Thoracic aorta (tissue), 2 donors: ENCODE measurements at regions not wholly inside any gene's neighbourhood (a gene's known extent, or its start where the extent isn't known, plus 50 kb on each side); places are given as distances from the start of the nearest gene placed in this dataset.

Experiments used
- ATAC-seq: fragments of 150-250 bp; one replicate; pipeline ENCODE4 v1.8.0; 2017; ENCODE audit warnings: low read depth; ENCODE audit not compliant: insufficient number of reproducible peaks, low FRiP score
- DNase-seq: peaks from one replicate; pipeline ENCODE4 v3.0.0-alpha.2; 2020; ENCODE audit warnings: low spot score
- H3K27ac ChIP-seq, 2 donors: fragments of 200-600 bp; sonication (generic); 1 replicate in 1 of 2; 2 replicates in 1 of 2; pipeline ENCODE4 v1.5.1; 2016; ENCODE audit warnings: mild to moderate bottlenecking in 2 of 2, moderate library complexity in 2 of 2
- H3K27me3 ChIP-seq: fragments of 200-600 bp; sonication (generic); replicated peaks from 2 replicates; pipeline ENCODE4 v1.6.0; 2016; ENCODE audit warnings: mild to moderate bottlenecking; ENCODE audit not compliant: insufficient read depth
- H3K36me3 ChIP-seq: fragments of 200-600 bp; sonication (generic); one replicate; pipeline ENCODE4 v1.5.1; 2016
- H3K4me1 ChIP-seq, 2 donors: fragments of 200-600 bp; sonication (generic); 1 replicate in 1 of 2; 2 replicates in 1 of 2; pipeline versions ENCODE4 v1.5.1 to v1.6.0; 2016; ENCODE audit warnings: low read depth in 2 of 2, mild to moderate bottlenecking in 1 of 2; ENCODE audit not compliant: control insufficient read depth in 1 of 2
- H3K4me3 ChIP-seq: fragments of 200-600 bp; sonication (generic); 2 replicates; pipeline ENCODE4 v1.5.1; 2016; ENCODE audit warnings: mild to moderate bottlenecking
- H3K9me3 ChIP-seq: fragments of 200-600 bp; sonication (generic); 2 replicates; pipeline ENCODE4 v1.5.1; 2016
- TF ChIP-seq, protein P1 (sequence below): fragments of 200-600 bp; sonication (generic); IDR thresholded peaks from one replicate; pipeline ENCODE4 v1.5.1; 2019; ENCODE audit warnings: antibody characterized with exemption

DNA sequence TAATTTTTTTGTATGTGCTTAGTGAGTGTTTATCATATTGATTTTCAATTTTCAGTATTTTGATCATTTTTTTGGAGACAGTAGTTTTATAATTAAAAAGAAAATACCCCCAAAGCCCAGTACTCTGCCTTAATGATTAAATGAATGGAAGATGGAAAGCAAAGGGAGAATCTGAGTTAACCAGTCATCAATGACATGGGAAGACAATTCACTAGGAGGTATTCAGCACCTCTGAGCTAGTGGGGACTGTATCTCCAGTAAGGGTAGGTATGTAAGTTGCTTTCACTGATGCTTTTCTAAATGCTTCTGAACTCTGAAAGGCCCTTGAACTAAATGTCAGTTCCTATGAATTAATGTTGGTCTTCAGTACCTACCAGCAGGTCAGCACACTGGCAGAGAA lies 590.4 kb upstream of the DPPA4 start:
- no peak for ATAC-seq
- no peak for DNase-seq
- Histone ChIP-seq H3K4me1 (no peaks in the 10 kb centered on the region), H3K36me3 (no peaks in the 10 kb centered on the region), H3K27me3 (no peaks in the 10 kb centered on the region), H3K4me3 (no peak overlapping the region), H3K9me3 (no peaks in the 10 kb centered on the region), H3K27ac (no peak overlapping the region)
- TF ChIP-seq, protein P1, sequence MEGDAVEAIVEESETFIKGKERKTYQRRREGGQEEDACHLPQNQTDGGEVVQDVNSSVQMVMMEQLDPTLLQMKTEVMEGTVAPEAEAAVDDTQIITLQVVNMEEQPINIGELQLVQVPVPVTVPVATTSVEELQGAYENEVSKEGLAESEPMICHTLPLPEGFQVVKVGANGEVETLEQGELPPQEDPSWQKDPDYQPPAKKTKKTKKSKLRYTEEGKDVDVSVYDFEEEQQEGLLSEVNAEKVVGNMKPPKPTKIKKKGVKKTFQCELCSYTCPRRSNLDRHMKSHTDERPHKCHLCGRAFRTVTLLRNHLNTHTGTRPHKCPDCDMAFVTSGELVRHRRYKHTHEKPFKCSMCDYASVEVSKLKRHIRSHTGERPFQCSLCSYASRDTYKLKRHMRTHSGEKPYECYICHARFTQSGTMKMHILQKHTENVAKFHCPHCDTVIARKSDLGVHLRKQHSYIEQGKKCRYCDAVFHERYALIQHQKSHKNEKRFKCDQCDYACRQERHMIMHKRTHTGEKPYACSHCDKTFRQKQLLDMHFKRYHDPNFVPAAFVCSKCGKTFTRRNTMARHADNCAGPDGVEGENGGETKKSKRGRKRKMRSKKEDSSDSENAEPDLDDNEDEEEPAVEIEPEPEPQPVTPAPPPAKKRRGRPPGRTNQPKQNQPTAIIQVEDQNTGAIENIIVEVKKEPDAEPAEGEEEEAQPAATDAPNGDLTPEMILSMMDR, result no peak

DNA sequence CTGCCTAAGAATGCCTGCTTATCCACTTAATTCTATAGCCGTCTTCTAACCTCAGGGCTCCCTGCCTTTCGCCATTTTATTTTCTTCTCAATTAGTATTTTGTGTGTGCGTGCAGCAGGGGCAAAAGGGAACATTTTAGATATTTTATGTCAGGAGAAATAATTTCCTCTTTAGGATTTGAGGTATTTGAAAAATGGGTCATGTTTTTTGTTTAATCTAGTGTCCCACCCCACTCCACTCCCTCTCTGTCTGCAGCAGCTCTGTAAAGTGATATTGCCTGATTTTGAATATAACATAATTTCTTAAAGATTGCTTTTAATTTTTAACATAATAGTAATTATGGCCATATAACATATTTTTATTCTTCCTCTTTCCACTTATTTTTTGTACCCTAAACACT lies 593.2 kb upstream of the DPPA4 start:
- no peaks in the 10 kb centered on the region for H3K27me3 ChIP-seq

GRCh38 chr3:109933576-109933975 lies 596.2 kb upstream of the DPPA4 start:
- H3K27me3 ChIP-seq, result no peaks in the 10 kb centered on the region
- no peak overlapping the region for H3K27ac ChIP-seq
- TF ChIP-seq, protein P1, result no peak
- H3K4me1 ChIP-seq, result no peaks in the 10 kb centered on the region
- no peaks in the 10 kb centered on the region for H3K36me3 ChIP-seq
- H3K9me3 ChIP-seq, result no peaks in the 10 kb centered on the region
- no peak for ATAC-seq
- no peak for DNase-seq
- H3K4me3 ChIP-seq, result no peak overlapping the region

More for the DNA sequence above, 593.2 kb upstream of the DPPA4 start:
- ATAC-seq, result no peak
- TF ChIP-seq, protein P1, result no peak
- Histone ChIP-seq H3K4me1 (no peaks in the 10 kb centered on the region), H3K27ac (no peak overlapping the region), H3K4me3 (no peak overlapping the region), H3K36me3 (no peaks in the 10 kb centered on the region), H3K9me3 (no peaks in the 10 kb centered on the region)
- no peak for DNase-seq

GRCh38 chr3:109939817-109940216 lies 602.5 kb upstream of the DPPA4 start:
- no peak for ATAC-seq
- DNase-seq, result no peak
- Histone ChIP-seq H3K27ac (no peak overlapping the region), H3K27me3 (no peaks in the 10 kb centered on the region), H3K36me3 (no peaks in the 10 kb centered on the region), H3K9me3 (no peaks in the 10 kb centered on the region), H3K4me1 (no peaks in the 10 kb centered on the region), H3K4me3 (no peak overlapping the region)
- TF ChIP-seq, protein P1, result no peak

- ATAC-seq (no peak), DNase-seq (no peak)
- Histone ChIP-seq H3K27me3 (no peaks in the 10 kb centered on the region), H3K4me3 (no peak overlapping the region), H3K36me3 (no peaks in the 10 kb centered on the region), H3K9me3 (no peaks in the 10 kb centered on the region), H3K27ac (no peak overlapping the region), H3K4me1 (no peaks in the 10 kb centered on the region)
- TF ChIP-seq, protein P1, result no peak
Observed at GRCh38 chr3:109943181-109943580, 605.8 kb upstream of the DPPA4 start.
